Breast epithelium (tissue), 3 donors: ENCODE measurements at regions not wholly inside any gene's neighbourhood (a gene's known extent, or its start where the extent isn't known, plus 50 kb on each side); places are given as distances from the start of the nearest gene placed in this dataset.

Experiments
- POLR2AphosphoS5 ChIP-seq, 3 donors: sonication (generic); formaldehyde crosslinking; IDR thresholded peaks; one replicate each; pipeline ENCODE4 v1.6.1; 2017; ENCODE audit warnings: antibody characterized with exemption in 3 of 3
- TF ChIP-seq, protein P1 (sequence below), 3 donors: fragments of 450-650 bp; IDR thresholded peaks; one replicate each; pipeline ENCODE4 v1.5.1; 2016 to 2017; ENCODE audit warnings: antibody characterized with exemption in 3 of 3, mild to moderate bottlenecking in 3 of 3, moderate library complexity in 3 of 3

DNA sequence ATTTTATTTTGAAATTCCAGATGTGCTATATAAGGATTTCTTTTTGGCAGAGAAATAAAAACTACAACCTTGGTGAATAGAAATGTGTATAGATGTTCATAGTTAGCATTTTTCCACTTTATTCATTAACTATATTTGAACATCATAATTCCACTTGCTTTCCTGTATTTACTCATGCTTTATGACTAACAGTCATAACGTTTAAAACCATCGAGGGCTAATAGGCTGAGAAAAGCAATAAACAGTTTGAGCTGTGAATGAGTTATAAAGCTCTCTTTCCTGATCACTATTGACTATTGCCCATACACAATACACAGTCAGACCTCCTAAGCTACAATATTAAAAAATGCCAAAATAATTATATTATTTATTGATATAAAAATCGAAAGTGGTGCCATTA lies 502.1 kb upstream of the RASGRP1 start:
- TF ChIP-seq, protein P1, sequence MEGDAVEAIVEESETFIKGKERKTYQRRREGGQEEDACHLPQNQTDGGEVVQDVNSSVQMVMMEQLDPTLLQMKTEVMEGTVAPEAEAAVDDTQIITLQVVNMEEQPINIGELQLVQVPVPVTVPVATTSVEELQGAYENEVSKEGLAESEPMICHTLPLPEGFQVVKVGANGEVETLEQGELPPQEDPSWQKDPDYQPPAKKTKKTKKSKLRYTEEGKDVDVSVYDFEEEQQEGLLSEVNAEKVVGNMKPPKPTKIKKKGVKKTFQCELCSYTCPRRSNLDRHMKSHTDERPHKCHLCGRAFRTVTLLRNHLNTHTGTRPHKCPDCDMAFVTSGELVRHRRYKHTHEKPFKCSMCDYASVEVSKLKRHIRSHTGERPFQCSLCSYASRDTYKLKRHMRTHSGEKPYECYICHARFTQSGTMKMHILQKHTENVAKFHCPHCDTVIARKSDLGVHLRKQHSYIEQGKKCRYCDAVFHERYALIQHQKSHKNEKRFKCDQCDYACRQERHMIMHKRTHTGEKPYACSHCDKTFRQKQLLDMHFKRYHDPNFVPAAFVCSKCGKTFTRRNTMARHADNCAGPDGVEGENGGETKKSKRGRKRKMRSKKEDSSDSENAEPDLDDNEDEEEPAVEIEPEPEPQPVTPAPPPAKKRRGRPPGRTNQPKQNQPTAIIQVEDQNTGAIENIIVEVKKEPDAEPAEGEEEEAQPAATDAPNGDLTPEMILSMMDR (IDR thresholded peaks at IDR 0.05): no peak
- no peak for TF ChIP-seq POLR2AphosphoS5 (IDR thresholded peaks at IDR 0.05)
